IPS DF 6.9 (cell line): ENCODE measurements at regions not wholly inside any gene's neighbourhood (a gene's known extent, or its start where the extent isn't known, plus 50 kb on each side); places are given as distances from the start of the nearest gene placed in this dataset.
"Not testable (repeated sequence)": the region's sequence is repeated elsewhere in the genome, so short reads cannot be mapped to it uniquely, and the experiment has no call there.

Experiments used
- DNase-seq: peaks from one replicate; pipeline ENCODE4 v3.0.0-alpha.2; 2013; ENCODE audit warnings: low read depth, low spot score
- H3K27ac ChIP-seq: one replicate; pipeline ENCODE4 v1.5.1; 2013; ENCODE audit warnings: low read length, control low read depth
- H3K27me3 ChIP-seq: 2 replicates; pipeline ENCODE4 v1.6.1; 2013; ENCODE audit warnings: mild to moderate bottlenecking, low read length; ENCODE audit not compliant: control insufficient read depth, insufficient read depth
- H3K36me3 ChIP-seq: 2 replicates; pipeline ENCODE4 v1.6.1; 2013; ENCODE audit warnings: low read length; ENCODE audit not compliant: control insufficient read depth, insufficient read depth
- H3K4me1 ChIP-seq: 2 replicates; pipeline ENCODE4 v1.6.1; 2013; ENCODE audit warnings: low read length; ENCODE audit not compliant: control insufficient read depth, insufficient read depth
- H3K4me3 ChIP-seq: 2 replicates; pipeline ENCODE4 v1.5.1; 2013; ENCODE audit warnings: mild to moderate bottlenecking, low read length
- H3K9me3 ChIP-seq: 2 replicates; pipeline ENCODE4 v1.6.1; 2013; ENCODE audit warnings: low read length, inconsistent platforms; ENCODE audit not compliant: control insufficient read depth, insufficient read depth
- WGBS: extraction: QIAGEN DNeasy Blood & Tissue Kit; methylation state at CpG from one replicate; pipeline ENCODE4 v1.1.7; 2013; ENCODE audit warnings: mixed read lengths, missing lambda C conversion rate; ENCODE audit not compliant: insufficient read length, insufficient coverage; 5-methylcytosine and 5-hydroxymethylcytosine counted together

- no peak overlapping the region for H3K4me3 ChIP-seq
- WGBS, result no CpG with 5 or more reads among the region's 1 CpG
- no peaks in the 10 kb centered on the region for H3K36me3 ChIP-seq
- no peak overlapping the region for H3K27ac ChIP-seq
- H3K27me3 ChIP-seq, result no peaks in the 10 kb centered on the region
- H3K4me1 ChIP-seq, result no peaks in the 10 kb centered on the region
- DNase-seq, result no peak
- no peaks in the 10 kb centered on the region for H3K9me3 ChIP-seq
Measured at GRCh38 chr13:108044954-108045353, 170.4 kb downstream of the LIG4 start.

GRCh38 chr13:108042866-108043265 lies 172.5 kb downstream of the LIG4 start:
- not testable (repeated sequence) for H3K9me3 ChIP-seq, H3K4me3 ChIP-seq, H3K36me3 ChIP-seq, H3K27me3 ChIP-seq, H3K27ac ChIP-seq, H3K4me1 ChIP-seq, DNase-seq
- no CpG with 5 or more reads among the region's 6 CpGs for WGBS

DNA sequence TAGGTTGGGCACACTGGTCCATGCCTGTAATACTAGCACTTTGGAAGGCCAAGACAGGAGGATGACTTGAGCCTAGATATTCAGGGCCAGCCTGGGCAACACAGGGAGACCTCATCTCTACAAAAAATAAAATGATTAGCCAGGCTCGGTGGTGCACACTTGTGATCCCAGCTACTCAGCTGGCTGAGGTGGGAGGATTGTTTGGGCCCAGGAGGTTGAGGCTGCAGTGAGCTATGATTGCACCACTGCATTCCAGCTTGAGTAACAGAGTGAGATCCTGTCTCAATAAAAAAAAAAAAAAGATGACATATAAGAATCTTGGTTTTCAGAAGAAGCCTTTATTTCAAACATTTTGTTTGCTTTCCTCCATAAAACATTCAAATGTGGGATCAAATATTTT lies 178.0 kb downstream of the LIG4 start:
- no peaks in the 10 kb centered on the region for H3K4me1 ChIP-seq

DNA sequence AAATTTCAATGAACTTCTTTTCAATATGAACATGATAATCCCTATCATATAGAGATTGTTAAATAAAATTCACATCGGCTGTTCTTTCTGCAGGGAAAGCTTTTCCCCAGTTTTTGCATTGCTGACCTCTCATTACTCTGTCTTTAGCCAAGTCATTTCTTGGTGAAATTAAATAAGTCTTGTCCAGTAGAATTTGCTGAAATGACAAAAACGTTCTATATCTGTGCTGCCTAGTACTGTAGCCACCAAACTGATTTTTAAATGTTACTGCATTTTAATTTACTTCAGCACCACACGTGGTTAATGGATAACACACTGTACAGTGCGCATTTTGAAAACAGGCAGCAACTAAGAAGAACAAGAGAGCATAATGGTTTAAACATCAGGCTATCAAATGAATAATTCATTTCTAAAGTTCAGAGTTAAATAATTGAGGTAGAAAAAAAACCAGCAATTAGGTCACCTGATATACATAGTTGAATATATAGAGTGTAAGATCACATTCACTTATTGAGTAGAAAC lies 178.9 kb downstream of the LIG4 start:
- DNase-seq, result no peak
- H3K4me1 ChIP-seq, result no peaks in the 10 kb centered on the region; the same call in 1 of the 2 replicates
- no peak overlapping the region for H3K4me3 ChIP-seq
- H3K27me3 ChIP-seq, result no peaks in the 10 kb centered on the region
- WGBS, result no CpG with 5 or more reads among the region's 4 CpGs
- H3K27ac ChIP-seq, result no peak overlapping the region
- H3K36me3 ChIP-seq, result no peaks in the 10 kb centered on the region
- no peaks in the 10 kb centered on the region for H3K9me3 ChIP-seq

More for the DNA sequence above, 178.0 kb downstream of the LIG4 start:
- H3K27ac ChIP-seq, result no peak overlapping the region
- H3K9me3 ChIP-seq, result no peaks in the 10 kb centered on the region
- H3K36me3 ChIP-seq, result no peaks in the 10 kb centered on the region
- DNase-seq, result no peak
- no CpG with 5 or more reads among the region's 1 CpG for WGBS
- H3K4me3 ChIP-seq, result no peak overlapping the region
- H3K27me3 ChIP-seq, result no peaks in the 10 kb centered on the region

GRCh38 chr13:108034909-108035410 lies 180.4 kb downstream of the LIG4 start:
- Histone ChIP-seq H3K27ac (no peak overlapping the region), H3K4me3 (no peak overlapping the region), H3K4me1 (no peaks in the 10 kb centered on the region; the same call in 1 of the 2 replicates), H3K9me3 (no peaks in the 10 kb centered on the region), H3K27me3 (no peaks in the 10 kb centered on the region), H3K36me3 (no peaks in the 10 kb centered on the region)
- DNase-seq, result no peak
- no CpG with 5 or more reads among the region's 5 CpGs for WGBS

DNA sequence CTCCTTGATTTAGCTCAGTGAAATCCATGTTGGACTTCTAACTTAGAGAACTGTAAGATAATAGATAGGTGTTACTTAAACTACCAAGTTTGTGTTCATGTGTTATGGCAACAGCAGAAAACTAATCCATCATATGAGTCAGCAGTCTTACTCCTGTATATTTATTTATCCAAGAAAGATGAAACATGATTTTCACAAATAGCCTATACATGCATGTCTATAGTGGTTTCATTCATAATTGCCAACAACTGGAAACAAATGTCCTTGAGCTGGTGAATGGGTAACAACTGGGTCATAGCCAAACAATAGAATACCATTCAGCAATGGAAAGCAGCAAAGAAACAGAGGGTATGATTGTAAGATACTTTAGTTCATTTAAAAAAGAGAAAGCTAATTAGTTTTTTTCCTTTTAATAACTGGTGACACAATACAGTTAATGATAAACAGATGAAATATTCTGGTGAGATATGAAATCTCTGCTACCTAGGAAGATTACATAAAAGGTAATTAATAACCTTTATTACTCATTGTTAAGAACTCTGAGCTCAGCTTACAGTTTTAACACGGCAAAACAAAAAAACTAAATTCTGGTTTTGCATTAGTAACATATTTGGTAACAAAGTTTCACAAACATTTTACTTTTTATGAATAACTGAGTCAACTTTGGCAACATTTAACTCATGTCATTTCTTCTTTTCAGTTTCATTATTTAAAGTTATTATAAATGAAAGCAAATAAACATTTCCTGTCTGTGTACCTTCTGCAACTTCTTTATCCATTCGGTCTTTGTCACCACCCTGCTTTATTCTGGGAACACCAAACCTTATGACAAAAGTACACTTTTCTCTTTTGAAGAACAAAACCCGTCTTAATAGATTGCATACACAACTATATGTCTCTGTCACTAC lies 181.3 kb downstream of the LIG4 start:
- Histone ChIP-seq H3K36me3 (no peaks in the 10 kb centered on the region), H3K4me3 (no peak overlapping the region), H3K9me3 (no peaks in the 10 kb centered on the region), H3K4me1 (no peaks in the 10 kb centered on the region; the same call in 1 of the 2 replicates), H3K27me3 (no peaks in the 10 kb centered on the region), H3K27ac (no peak overlapping the region)
- 100% methylated on average over 1 of the region's 3 CpGs for WGBS
- DNase-seq, result no peak

DNA sequence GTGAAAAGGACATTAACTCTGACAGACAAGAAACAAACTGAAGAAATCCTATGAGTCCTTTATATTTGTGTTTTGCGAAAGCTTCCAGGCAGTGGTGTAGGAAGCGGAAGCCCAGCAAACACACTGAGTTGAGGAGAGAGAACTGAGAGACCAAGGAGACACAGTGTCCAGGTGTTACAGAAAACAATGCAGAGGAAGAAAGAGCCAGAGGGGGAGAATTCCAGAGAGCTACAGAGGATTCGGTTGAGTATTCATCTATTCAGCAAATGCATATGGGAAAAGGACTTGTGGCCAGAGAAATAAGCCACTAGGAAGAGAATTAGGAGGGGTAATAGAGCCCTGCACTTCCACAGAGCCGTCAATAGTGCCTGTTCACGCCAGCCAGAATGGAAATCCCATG lies 183.5 kb downstream of the LIG4 start:
- Histone ChIP-seq H3K27me3 (no peaks in the 10 kb centered on the region), H3K4me1 (no peaks in the 10 kb centered on the region; the same call in 1 of the 2 replicates), H3K36me3 (no peaks in the 10 kb centered on the region), H3K27ac (no peak overlapping the region), H3K4me3 (no peak overlapping the region), H3K9me3 (no peaks in the 10 kb centered on the region)
- no CpG with 5 or more reads among the region's 5 CpGs for WGBS
- DNase-seq, result no peak

DNA sequence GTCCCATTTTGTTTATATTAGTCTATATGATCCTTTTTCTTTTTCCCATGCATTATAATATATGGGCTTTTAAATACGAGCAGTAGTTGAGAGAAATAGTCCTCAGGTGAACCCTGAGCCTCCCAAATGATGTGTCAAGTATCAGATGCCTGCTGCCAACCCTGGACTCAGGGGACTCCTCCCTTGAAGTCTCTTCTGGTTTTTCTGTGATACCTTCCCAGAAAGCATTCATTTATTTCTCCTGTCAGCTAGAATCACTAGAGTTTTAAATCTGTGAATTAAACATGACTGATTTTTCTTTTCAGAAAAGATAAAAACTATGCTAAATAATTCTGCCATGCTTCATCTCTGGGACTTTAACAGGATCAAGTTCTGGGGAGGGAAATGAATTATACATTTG lies 184.6 kb downstream of the LIG4 start:
- H3K9me3 ChIP-seq, result no peaks in the 10 kb centered on the region
- H3K36me3 ChIP-seq, result no peaks in the 10 kb centered on the region
- WGBS, result no CpG with 5 or more reads among the region's 1 CpG
- no peak overlapping the region for H3K27ac ChIP-seq
- no peaks in the 10 kb centered on the region for H3K27me3 ChIP-seq
- no peak overlapping the region for H3K4me3 ChIP-seq
- no peaks in the 10 kb centered on the region; the same call in 1 of the 2 replicates for H3K4me1 ChIP-seq
- DNase-seq, result no peak

GRCh38 chr13:108026680-108027410 lies 188.5 kb downstream of the LIG4 start:
- no CpG with 5 or more reads among the region's 3 CpGs for WGBS
- DNase-seq, result no peak
- Histone ChIP-seq H3K4me1 (no peaks in the 10 kb centered on the region), H3K27ac (no peak overlapping the region), H3K27me3 (no peaks in the 10 kb centered on the region), H3K36me3 (no peaks in the 10 kb centered on the region), H3K9me3 (no peaks in the 10 kb centered on the region), H3K4me3 (no peak overlapping the region)

DNA sequence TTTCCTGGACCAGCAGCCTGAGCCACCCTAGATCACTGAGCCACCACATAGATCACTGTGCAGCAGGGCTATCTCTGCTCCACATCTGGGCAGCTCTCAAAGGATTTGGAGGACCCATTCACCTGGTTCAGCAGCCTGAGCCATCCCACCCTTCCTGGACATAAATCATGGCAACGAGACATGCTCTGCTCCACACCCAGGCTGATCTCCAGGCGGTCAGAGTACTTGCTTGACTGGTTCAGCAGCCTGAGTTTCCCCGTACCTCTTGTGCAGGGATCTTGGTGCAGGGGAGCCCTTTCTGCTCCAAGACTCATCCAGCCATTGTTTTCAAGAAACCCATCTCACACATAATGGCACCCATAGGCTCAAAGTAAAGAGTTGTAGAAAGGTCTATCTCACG lies 195.3 kb downstream of the LIG4 start:
- H3K27me3 ChIP-seq, result no peaks in the 10 kb centered on the region
- H3K4me1 ChIP-seq, result no peaks in the 10 kb centered on the region
- H3K27ac ChIP-seq, result no peak overlapping the region
- no peaks in the 10 kb centered on the region; the same call in 1 of the 2 replicates for H3K9me3 ChIP-seq
- H3K36me3 ChIP-seq, result no peaks in the 10 kb centered on the region
- no CpG with 5 or more reads among the region's 4 CpGs for WGBS
- no peak for DNase-seq
- H3K4me3 ChIP-seq, result no peak overlapping the region
